H1 (cell line): ENCODE measurements at regions not wholly inside any gene's neighbourhood (a gene's known extent, or its start where the extent isn't known, plus 50 kb on each side); places are given as distances from the start of the nearest gene placed in this dataset.

Experiments used
- ATF2 ChIP-seq: IDR thresholded peaks from 2 replicates; pipeline ENCODE4 v1.6.1; 2012; ENCODE audit warnings: low read length, inconsistent platforms
- CEBPB ChIP-seq: IDR thresholded peaks from 2 replicates; pipeline ENCODE4 v1.6.1; 2012; ENCODE audit warnings: low read depth, low read length
- CHD7 ChIP-seq: fragments of 300-600 bp; sonication (generic); IDR thresholded peaks from 2 replicates; pipeline ENCODE4 v1.7.1; 2012; ENCODE audit warnings: low read length, moderate library complexity, mild to moderate bottlenecking, inconsistent platforms; ENCODE audit not compliant: insufficient replicate concordance
- EGR1 ChIP-seq: IDR thresholded peaks from 2 replicates; pipeline ENCODE4 v1.6.1; 2011; ENCODE audit warnings: low read depth, low read length, borderline replicate concordance
- MAFK ChIP-seq: IDR thresholded peaks from 2 replicates; pipeline ENCODE4 v1.6.1; 2012; ENCODE audit warnings: low read depth, mild to moderate bottlenecking, improper control_type of control experiment, low read length
- SP1 ChIP-seq: IDR thresholded peaks from 2 replicates; pipeline ENCODE4 v1.6.1; 2011; ENCODE audit warnings: low read depth, low read length
- USF2 ChIP-seq: IDR thresholded peaks from 2 replicates; pipeline ENCODE4 v1.6.1; 2011; ENCODE audit warnings: low read length, improper control_type of control experiment

- TF ChIP-seq CHD7 (no peak), USF2 (no peak), ATF2 (no peak), MAFK (no peak), SP1 (no peak), EGR1 (no peak), CEBPB (no peak)
Measured at GRCh38 chr11:26837154-26837553, 115.3 kb upstream of the SLC5A12 start (continued).
